Keratinocyte (primary cell): ENCODE measurements at regions not wholly inside any gene's neighbourhood (a gene's known extent, or its start where the extent isn't known, plus 50 kb on each side); places are given as distances from the start of the nearest gene placed in this dataset.

Experiments
- DNase-seq: peaks from one replicate; pipeline ENCODE4 v3.0.0-alpha.2; 2011; ENCODE audit warnings: low read depth, missing footprints, low spot score
- FAIRE-seq: peaks from 2 replicates; lab custom pipeline; 2011; peaks lifted over from hg19 to GRCh38; lab: Jason Lieb, UNC
- H2AFZ ChIP-seq: 2 replicates; pipeline ENCODE4 v1.6.0; 2012; ENCODE audit warnings: low read length, control low read depth, inconsistent platforms; ENCODE audit not compliant: control insufficient read depth
- H3K27ac ChIP-seq: 2 replicates; pipeline ENCODE4 v1.5.1; 2011; ENCODE audit warnings: low read length; ENCODE audit not compliant: control insufficient read depth, insufficient read depth
- H3K27me3 ChIP-seq: 3 replicates; pipeline ENCODE4 v1.6.0; 2011; ENCODE audit warnings: low read length; ENCODE audit not compliant: control insufficient read depth, insufficient read depth; ENCODE audit errors: extremely low read depth
- H3K36me3 ChIP-seq, 2 experiments: 2 replicates in 1 of 2; 3 replicates in 1 of 2; pipeline ENCODE4 v1.5.1; 2011; ENCODE audit warnings: low read length in 2 of 2, mild to moderate bottlenecking in 1 of 2; ENCODE audit not compliant: control insufficient read depth in 2 of 2, insufficient read depth in 2 of 2; ENCODE audit errors: extremely low read depth in 1 of 2
- H3K4me1 ChIP-seq: 3 replicates; pipeline ENCODE4 v1.5.1; 2011; ENCODE audit warnings: low read length; ENCODE audit not compliant: control insufficient read depth, insufficient read depth; ENCODE audit errors: extremely low read depth
- H3K4me2 ChIP-seq: 3 replicates; pipeline ENCODE4 v1.6.0; 2011; ENCODE audit warnings: low read depth, low read length; ENCODE audit not compliant: control insufficient read depth, insufficient read depth; ENCODE audit errors: extremely low read depth
- H3K4me3 ChIP-seq, 3 experiments: fragments of 200-600 bp in 1 of 3; sonication (generic) in 1 of 3; 2 replicates in 2 of 3; 3 replicates in 1 of 3; pipeline ENCODE4 v1.5.1; 2011 to 2016; ENCODE audit warnings: low read length in 3 of 3, mild to moderate bottlenecking in 3 of 3, control low read depth in 2 of 3, inconsistent platforms in 1 of 3, low read depth in 1 of 3, mixed read lengths in 1 of 3, mixed run types in 1 of 3, moderate library complexity in 1 of 3; ENCODE audit not compliant: control insufficient read depth in 2 of 3, insufficient read depth in 2 of 3; ENCODE audit errors: extremely low read depth in 1 of 3
- H3K79me2 ChIP-seq: 2 replicates; pipeline ENCODE4 v1.6.0; 2012; ENCODE audit warnings: low read length; ENCODE audit not compliant: control insufficient read depth, insufficient read depth
- H3K9ac ChIP-seq: 3 replicates; pipeline ENCODE4 v1.6.0; 2011; ENCODE audit warnings: low read length; ENCODE audit not compliant: control insufficient read depth, insufficient read depth; ENCODE audit errors: extremely low read depth
- H3K9me1 ChIP-seq: 3 replicates; pipeline ENCODE4 v1.6.0; 2011; ENCODE audit warnings: low read length; ENCODE audit not compliant: control insufficient read depth, insufficient read depth; ENCODE audit errors: extremely low read depth
- H3K9me3 ChIP-seq: 2 replicates; pipeline ENCODE4 v1.5.1; 2012; ENCODE audit warnings: low read depth, low read length; ENCODE audit not compliant: control insufficient read depth
- H4K20me1 ChIP-seq: 3 replicates; pipeline ENCODE4 v1.6.0; 2011; ENCODE audit warnings: low read length; ENCODE audit not compliant: control insufficient read depth, insufficient read depth; ENCODE audit errors: extremely low read depth
- EZH2 ChIP-seq: IDR thresholded peaks from one replicate; pipeline ENCODE4 v1.6.1; 2012; ENCODE audit warnings: inconsistent platforms, mild to moderate bottlenecking, low read length, moderate library complexity
- dilution Hi-C: fragments of 300-500 bp; cut with MboI; formaldehyde crosslinking; loops from one replicate; pipeline ENCODE4 v1.7.0; 2020; ENCODE audit warnings: low sequenced_read_pairs; ENCODE audit not compliant: extremely low pct_ligation_motif_present
- TF ChIP-seq, protein P1 (sequence below), 3 experiments: IDR thresholded peaks in 1 of 3; conservative IDR thresholded peaks in 1 of 3; optimal IDR thresholded peaks in 1 of 3; 2 replicates in 2 of 3; 3 replicates in 1 of 3; pipeline versions ENCODE3 to v1.5.1; 2011; ENCODE audit warnings: low read length in 3 of 3, mild to moderate bottlenecking in 3 of 3, moderate library complexity in 2 of 3, control low read depth in 1 of 3, inconsistent platforms in 1 of 3; ENCODE audit not compliant: insufficient read depth in 2 of 3; ENCODE audit errors: extremely low read depth in 1 of 3

DNA sequence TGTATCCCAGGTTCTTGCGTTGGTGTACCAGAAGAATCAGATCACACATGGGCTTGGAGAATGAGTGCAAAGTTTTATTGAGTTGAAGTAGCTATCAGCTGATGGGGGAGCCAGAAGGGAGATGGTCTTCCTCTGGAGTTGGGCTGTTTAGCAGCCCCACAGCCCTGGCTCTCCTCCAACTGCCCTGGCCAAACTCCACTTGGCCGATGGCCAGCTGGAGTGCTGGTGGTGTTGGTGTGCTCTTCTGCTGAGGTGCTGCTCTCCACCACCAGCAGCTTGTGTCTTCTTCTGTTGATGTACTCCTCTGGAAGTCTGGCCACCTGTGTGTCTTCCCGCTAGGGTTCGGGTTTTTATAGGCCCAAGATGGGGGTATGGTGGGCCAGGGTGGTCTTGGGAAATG, 172.8 kb downstream of the TINAG start:
- no peak overlapping the region for H3K4me3 ChIP-seq
- no peaks in the 10 kb centered on the region for H3K9me1 ChIP-seq
- no peaks in the 10 kb centered on the region for H3K79me2 ChIP-seq
- no peak overlapping the region for H3K9ac ChIP-seq
- no peaks in the 10 kb centered on the region for H3K27me3 ChIP-seq
- H2AFZ ChIP-seq, result no peak overlapping the region
- FAIRE-seq, result no peak
- DNase-seq, result no peak
- dilution Hi-C loops, result no loop called here
- no peak overlapping the region for H3K4me2 ChIP-seq
- TF ChIP-seq, protein P1, sequence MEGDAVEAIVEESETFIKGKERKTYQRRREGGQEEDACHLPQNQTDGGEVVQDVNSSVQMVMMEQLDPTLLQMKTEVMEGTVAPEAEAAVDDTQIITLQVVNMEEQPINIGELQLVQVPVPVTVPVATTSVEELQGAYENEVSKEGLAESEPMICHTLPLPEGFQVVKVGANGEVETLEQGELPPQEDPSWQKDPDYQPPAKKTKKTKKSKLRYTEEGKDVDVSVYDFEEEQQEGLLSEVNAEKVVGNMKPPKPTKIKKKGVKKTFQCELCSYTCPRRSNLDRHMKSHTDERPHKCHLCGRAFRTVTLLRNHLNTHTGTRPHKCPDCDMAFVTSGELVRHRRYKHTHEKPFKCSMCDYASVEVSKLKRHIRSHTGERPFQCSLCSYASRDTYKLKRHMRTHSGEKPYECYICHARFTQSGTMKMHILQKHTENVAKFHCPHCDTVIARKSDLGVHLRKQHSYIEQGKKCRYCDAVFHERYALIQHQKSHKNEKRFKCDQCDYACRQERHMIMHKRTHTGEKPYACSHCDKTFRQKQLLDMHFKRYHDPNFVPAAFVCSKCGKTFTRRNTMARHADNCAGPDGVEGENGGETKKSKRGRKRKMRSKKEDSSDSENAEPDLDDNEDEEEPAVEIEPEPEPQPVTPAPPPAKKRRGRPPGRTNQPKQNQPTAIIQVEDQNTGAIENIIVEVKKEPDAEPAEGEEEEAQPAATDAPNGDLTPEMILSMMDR (optimal IDR thresholded peaks at IDR 0.05 in 1 of 3, IDR thresholded peaks at IDR 0.05 in 1 of 3, conservative IDR thresholded peaks at IDR 0.05 in 1 of 3; ENCODE audit: extremely low read depth in 1 of 3, insufficient read depth in 2 of 3, low read length in 3 of 3), result no peak
- TF ChIP-seq EZH2, result no peak
- no peaks in the 10 kb centered on the region for H3K36me3 ChIP-seq
- H3K9me3 ChIP-seq, result no peaks in the 10 kb centered on the region
- no peak overlapping the region for H3K27ac ChIP-seq
- no peaks in the 10 kb centered on the region for H4K20me1 ChIP-seq
- H3K4me1 ChIP-seq, result no peaks in the 10 kb centered on the region

DNA sequence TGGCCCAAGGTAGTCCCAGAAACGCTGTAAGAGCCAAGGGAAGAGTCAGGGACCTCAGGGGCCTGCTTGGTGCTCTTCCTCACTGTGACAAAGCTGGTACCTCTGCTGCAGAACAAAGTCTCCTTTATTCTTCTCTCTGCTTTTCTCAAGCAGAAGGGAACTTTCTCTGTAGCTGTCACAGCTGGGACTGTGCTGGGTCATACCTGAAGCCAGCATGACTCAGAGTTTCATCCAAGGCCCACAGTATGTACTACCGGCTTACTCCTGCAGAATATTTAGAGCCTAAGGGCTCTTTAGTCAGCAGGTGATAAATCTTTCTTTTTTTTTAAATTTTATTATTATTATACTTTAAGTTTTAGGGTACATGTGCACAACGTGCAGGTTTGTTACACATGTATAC, 183.2 kb downstream of the TINAG start:
- Histone ChIP-seq H2AFZ (peak overlapping the region; percentile 5), H3K9ac (peak overlapping the region; percentile 59), H3K4me1 (peaks cover 17% of the 10 kb centered on the region), H3K4me3 (no peak overlapping the region), H3K36me3 (no peaks in the 10 kb centered on the region), H3K79me2 (no peaks in the 10 kb centered on the region), H3K9me1 (no peaks in the 10 kb centered on the region), H3K27me3 (no peaks in the 10 kb centered on the region), H3K9me3 (no peaks in the 10 kb centered on the region), H3K4me2 (peak overlapping the region; percentile 39), H3K27ac (peak overlapping the region; percentile 89), H4K20me1 (no peaks in the 10 kb centered on the region)
- DNase-seq, result peak; percentile 50
- no peak for TF ChIP-seq EZH2
- TF ChIP-seq, protein P1 (optimal IDR thresholded peaks at IDR 0.05 in 1 of 3, IDR thresholded peaks at IDR 0.05 in 1 of 3, conservative IDR thresholded peaks at IDR 0.05 in 1 of 3; ENCODE audit: extremely low read depth in 1 of 3, insufficient read depth in 2 of 3, low read length in 3 of 3), result no peak
- dilution Hi-C loops, result no loop called here
- peak; percentile 70 for FAIRE-seq
